ENCODE measurements at regions not wholly inside any gene's neighbourhood (a gene's known extent, or its start where the extent isn't known, plus 50 kb on each side); places are given as distances from the start of the nearest gene placed in this dataset.

GRCh38 chr10:22764639-22765038 lies 50.3 kb upstream of the PIP4K2A start:
- no peak for TF ChIP-seq CTCF (tag by site-specific recombination; IDR thresholded peaks at IDR 0.05)
- no peak for TF ChIP-seq YY1 (tag by site-specific recombination; IDR thresholded peaks at IDR 0.05)
- TF ChIP-seq, protein P1, sequence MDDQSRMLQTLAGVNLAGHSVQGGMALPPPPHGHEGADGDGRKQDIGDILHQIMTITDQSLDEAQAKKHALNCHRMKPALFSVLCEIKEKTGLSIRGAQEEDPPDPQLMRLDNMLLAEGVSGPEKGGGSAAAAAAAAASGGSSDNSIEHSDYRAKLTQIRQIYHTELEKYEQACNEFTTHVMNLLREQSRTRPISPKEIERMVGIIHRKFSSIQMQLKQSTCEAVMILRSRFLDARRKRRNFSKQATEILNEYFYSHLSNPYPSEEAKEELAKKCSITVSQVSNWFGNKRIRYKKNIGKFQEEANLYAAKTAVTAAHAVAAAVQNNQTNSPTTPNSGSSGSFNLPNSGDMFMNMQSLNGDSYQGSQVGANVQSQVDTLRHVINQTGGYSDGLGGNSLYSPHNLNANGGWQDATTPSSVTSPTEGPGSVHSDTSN (CRISPR knock-in tag; IDR thresholded peaks at IDR 0.05): no peak
- no peak for TF ChIP-seq REST (tag by site-specific recombination; IDR thresholded peaks at IDR 0.05)
- TF ChIP-seq ZBTB17 (tag by site-specific recombination; IDR thresholded peaks at IDR 0.05): no peak
- TF ChIP-seq ZNF211 (tag by site-specific recombination; IDR thresholded peaks at IDR 0.05; ENCODE audit: low read depth): no peak
- no peak for TF ChIP-seq ZNF501 (tag by site-specific recombination; IDR thresholded peaks at IDR 0.05)
- TF ChIP-seq PATZ1 (tag by site-specific recombination; IDR thresholded peaks at IDR 0.05): no peak
- TF ChIP-seq ZNF530 (tag by site-specific recombination; IDR thresholded peaks at IDR 0.05; ENCODE audit: low read depth): no peak
- TF ChIP-seq ZNF423 (tag by site-specific recombination; IDR thresholded peaks at IDR 0.05): no peak
- no peak for TF ChIP-seq ZFP41 (tag by site-specific recombination; IDR thresholded peaks at IDR 0.05; ENCODE audit: borderline replicate concordance)

Measured in HEK293 (cell line).